Cardiac fibroblast (primary cell): ENCODE measurements at regions not wholly inside any gene's neighbourhood (a gene's known extent, or its start where the extent isn't known, plus 50 kb on each side); places are given as distances from the start of the nearest gene placed in this dataset.
"Not testable (repeated sequence)": the region's sequence is repeated elsewhere in the genome, so short reads cannot be mapped to it uniquely, and the experiment has no call there.

Source experiments
- DNase-seq, 2 donors: peaks; one replicate each; pipeline versions ENCODE4 v3.0.0 to v3.0.0-alpha.2; 2010; ENCODE audit warnings: low read depth in 2 of 2
- H3K4me3 ChIP-seq, 2 donors: replicated peaks in 1 of 2; 1 replicate in 1 of 2; 2 replicates in 1 of 2; pipeline ENCODE4 v1.5.1; 2011; ENCODE audit warnings: low read depth in 2 of 2, low read length in 2 of 2, mild to moderate bottlenecking in 2 of 2, moderate library complexity in 1 of 2
- TF ChIP-seq, protein P1 (sequence below): IDR thresholded peaks from one replicate; pipeline ENCODE4 v1.5.1; 2011; ENCODE audit warnings: low read depth, mild to moderate bottlenecking, low read length, inconsistent platforms

DNA sequence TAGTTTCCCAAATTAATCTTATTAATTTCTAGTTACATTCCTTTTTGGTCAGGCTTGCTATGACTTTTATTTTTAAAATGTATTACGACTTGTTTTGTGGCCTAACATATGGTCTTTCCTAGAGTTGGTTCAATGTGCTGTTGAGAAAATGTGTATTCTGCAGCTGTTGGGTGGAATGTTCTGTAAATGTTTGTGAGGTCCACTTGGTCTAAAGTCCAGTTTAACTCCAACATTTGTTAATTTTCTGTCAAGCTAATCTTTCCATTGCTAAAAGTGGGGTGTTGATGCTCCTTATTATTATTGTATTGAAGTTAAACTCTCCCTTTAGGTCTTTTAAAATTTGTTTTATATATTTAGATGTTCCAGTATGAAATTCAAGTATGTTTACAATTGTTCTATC lies 1010.8 kb upstream of the EDIL3 start:
- TF ChIP-seq, protein P1, sequence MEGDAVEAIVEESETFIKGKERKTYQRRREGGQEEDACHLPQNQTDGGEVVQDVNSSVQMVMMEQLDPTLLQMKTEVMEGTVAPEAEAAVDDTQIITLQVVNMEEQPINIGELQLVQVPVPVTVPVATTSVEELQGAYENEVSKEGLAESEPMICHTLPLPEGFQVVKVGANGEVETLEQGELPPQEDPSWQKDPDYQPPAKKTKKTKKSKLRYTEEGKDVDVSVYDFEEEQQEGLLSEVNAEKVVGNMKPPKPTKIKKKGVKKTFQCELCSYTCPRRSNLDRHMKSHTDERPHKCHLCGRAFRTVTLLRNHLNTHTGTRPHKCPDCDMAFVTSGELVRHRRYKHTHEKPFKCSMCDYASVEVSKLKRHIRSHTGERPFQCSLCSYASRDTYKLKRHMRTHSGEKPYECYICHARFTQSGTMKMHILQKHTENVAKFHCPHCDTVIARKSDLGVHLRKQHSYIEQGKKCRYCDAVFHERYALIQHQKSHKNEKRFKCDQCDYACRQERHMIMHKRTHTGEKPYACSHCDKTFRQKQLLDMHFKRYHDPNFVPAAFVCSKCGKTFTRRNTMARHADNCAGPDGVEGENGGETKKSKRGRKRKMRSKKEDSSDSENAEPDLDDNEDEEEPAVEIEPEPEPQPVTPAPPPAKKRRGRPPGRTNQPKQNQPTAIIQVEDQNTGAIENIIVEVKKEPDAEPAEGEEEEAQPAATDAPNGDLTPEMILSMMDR, result no peak
- DNase-seq, result no peak
- no peak overlapping the region for H3K4me3 ChIP-seq

- DNase-seq, result no peak
- no peak overlapping the region for H3K4me3 ChIP-seq
- TF ChIP-seq, protein P1, result no peak
Observed at GRCh38 chr5:85397451-85397850, 1012.8 kb upstream of the EDIL3 start.

- no peak for DNase-seq
- TF ChIP-seq, protein P1, result no peak
Observed at GRCh38 chr5:85428426-85428934, 1043.8 kb upstream of the EDIL3 start.

DNA sequence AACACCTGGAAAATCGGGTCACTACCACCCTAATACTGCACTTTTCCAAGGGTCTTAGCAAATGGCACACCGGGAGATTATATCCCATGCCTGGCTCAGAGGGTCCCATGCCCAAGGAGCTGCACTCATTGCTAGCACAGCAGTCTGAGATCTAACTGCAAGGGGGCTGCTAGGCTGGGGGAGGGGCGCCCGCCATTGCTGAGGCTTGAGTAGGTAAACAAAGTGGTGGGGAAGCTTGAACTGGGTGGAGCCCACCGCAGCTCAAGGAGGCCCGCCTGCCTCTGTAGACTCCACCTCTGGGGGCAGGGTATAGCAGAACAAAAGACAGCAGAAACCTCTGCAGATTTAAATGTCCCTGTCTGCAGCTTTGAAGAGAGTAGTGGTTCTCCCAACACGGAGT lies 1047.0 kb upstream of the EDIL3 start:
- not testable (repeated sequence) for DNase-seq, H3K4me3 ChIP-seq

More at GRCh38 chr5:85428426-85428934, 1043.8 kb upstream of the EDIL3 start:
- H3K4me3 ChIP-seq, result no peak overlapping the region

- DNase-seq, result peak in 1 of 2 donors; percentile 1
- TF ChIP-seq, protein P1, result no peak
- no peak overlapping the region for H3K4me3 ChIP-seq
Observed at GRCh38 chr5:85441156-85441555, 1056.5 kb upstream of the EDIL3 start.

- DNase-seq, result no peak
- no peak overlapping the region for H3K4me3 ChIP-seq
- TF ChIP-seq, protein P1, result no peak
Observed at GRCh38 chr5:85441853-85442252, 1057.2 kb upstream of the EDIL3 start.

DNA sequence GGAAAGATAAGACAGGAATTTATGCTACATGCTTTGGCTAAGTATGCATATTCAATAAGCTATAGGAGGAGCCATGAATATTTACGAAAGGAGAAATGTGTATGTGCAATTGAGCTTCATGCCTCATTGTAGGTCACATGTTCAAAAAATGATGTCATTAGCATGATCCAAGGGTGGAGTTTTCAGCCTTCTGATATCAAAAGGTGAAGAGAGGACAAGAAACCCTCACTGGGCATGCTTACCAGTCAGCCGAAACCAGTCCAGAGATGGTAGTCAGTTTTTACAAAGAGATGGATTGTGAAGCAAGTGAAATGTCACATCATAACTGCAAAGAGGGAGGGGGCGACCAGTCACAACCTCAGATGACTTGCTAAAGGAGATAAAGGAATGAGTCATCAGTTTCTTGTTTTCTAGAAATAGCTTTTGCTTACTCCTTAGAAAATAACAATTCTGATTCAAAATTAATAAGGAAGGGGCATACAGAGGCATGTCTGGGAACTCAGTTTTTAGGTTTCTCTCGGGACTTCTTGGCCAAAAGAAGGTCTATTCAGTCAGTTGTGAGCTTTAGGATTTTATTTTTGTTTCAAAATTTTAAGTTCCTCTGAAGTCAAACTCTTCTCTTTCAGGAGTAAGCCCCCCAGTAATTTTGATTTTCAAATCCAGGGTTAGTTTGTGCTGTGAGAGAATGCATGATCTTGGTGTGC lies 1067.8 kb upstream of the EDIL3 start:
- TF ChIP-seq, protein P1, result no peak
- DNase-seq, result peak in 1 of 2 donors; percentile 11
- no peak overlapping the region for H3K4me3 ChIP-seq
